Eye (tissue), 1 donor: ENCODE measurements at regions not wholly inside any gene's neighbourhood (a gene's known extent, or its start where the extent isn't known, plus 50 kb on each side); places are given as distances from the start of the nearest gene placed in this dataset.

Experiments
- DNase-seq: peaks from one replicate; pipeline ENCODE4 v3.0.0-alpha.2; 2015

- no peak for DNase-seq
Observed at GRCh38 chr2:101551336-101551888, 76.5 kb upstream of the RFX8 start.

- DNase-seq = no peak
Observed at GRCh38 chr2:101550555-101550954, 75.6 kb upstream of the RFX8 start.

GRCh38 chr2:101549371-101549770 lies 74.5 kb upstream of the RFX8 start:
- DNase-seq = no peak

- DNase-seq = no peak
Observed at GRCh38 chr2:101546376-101547058, 71.6 kb upstream of the RFX8 start.

- no peak for DNase-seq
Observed at GRCh38 chr2:101545950-101546349, 71.0 kb upstream of the RFX8 start.

GRCh38 chr2:101540518-101540917 lies 65.6 kb upstream of the RFX8 start:
- no peak for DNase-seq

- DNase-seq = no peak
Observed at GRCh38 chr2:101538076-101538475, 63.2 kb upstream of the RFX8 start.

GRCh38 chr2:101534149-101534611 lies 59.3 kb upstream of the RFX8 start:
- no peak for DNase-seq

- peak; percentile 72 for DNase-seq
Observed at GRCh38 chr2:101533561-101534148, 58.7 kb upstream of the RFX8 start.

- DNase-seq = no peak
Observed at GRCh38 chr2:101528501-101528900, 53.6 kb upstream of the RFX8 start.

GRCh38 chr2:101524806-101525430 lies 50.0 kb upstream of the RFX8 start:
- DNase-seq = no peak
